ENCODE measurements at regions not wholly inside any gene's neighbourhood (a gene's known extent, or its start where the extent isn't known, plus 50 kb on each side); places are given as distances from the start of the nearest gene placed in this dataset.

- DNase-seq = no peak
These were observed 65.7 kb downstream of the TMEM18 start for GRCh38 chr2:611519-611918.

- no peak for DNase-seq
These were observed 66.7 kb downstream of the TMEM18 start for GRCh38 chr2:610491-610890.

GRCh38 chr2:609881-610280 is 67.3 kb downstream of the TMEM18 start:
- no peak for DNase-seq

- no peak for DNase-seq
These were observed 67.8 kb downstream of the TMEM18 start for GRCh38 chr2:609449-609848.

- no peak for DNase-seq
These were observed 68.5 kb downstream of the TMEM18 start for GRCh38 chr2:608711-609110.

GRCh38 chr2:608297-608696 is 68.9 kb downstream of the TMEM18 start:
- DNase-seq = no peak

- DNase-seq = no peak
These were observed 69.5 kb downstream of the TMEM18 start for GRCh38 chr2:607709-608108.

- no peak for DNase-seq
These were observed 70.0 kb downstream of the TMEM18 start for GRCh38 chr2:607172-607571.

- DNase-seq = no peak
These were observed 71.3 kb downstream of the TMEM18 start for GRCh38 chr2:605674-606608.

- no peak for DNase-seq
These were observed 72.2 kb downstream of the TMEM18 start for GRCh38 chr2:604854-605524.

- DNase-seq = no peak
These were observed 72.8 kb downstream of the TMEM18 start for GRCh38 chr2:604385-604784.

GRCh38 chr2:603869-604268 is 73.3 kb downstream of the TMEM18 start:
- DNase-seq = no peak

GRCh38 chr2:603427-603826 is 73.8 kb downstream of the TMEM18 start:
- DNase-seq = no peak

GRCh38 chr2:602571-603359 is 74.4 kb downstream of the TMEM18 start:
- no peak for DNase-seq

- DNase-seq = no peak
These were observed 75.3 kb downstream of the TMEM18 start for GRCh38 chr2:601806-602455.

GRCh38 chr2:601387-601698 is 75.9 kb downstream of the TMEM18 start:
- DNase-seq = no peak

GRCh38 chr2:600542-601386 is 76.4 kb downstream of the TMEM18 start:
- DNase-seq = no peak

GRCh38 chr2:599601-600000 is 77.6 kb downstream of the TMEM18 start:
- no peak for DNase-seq

- no peak for DNase-seq
These were observed 79.0 kb downstream of the TMEM18 start for GRCh38 chr2:598058-598802.

- DNase-seq = no peak
These were observed 81.2 kb downstream of the TMEM18 start for GRCh38 chr2:595831-596592.
